GM13976 (cell line): ENCODE measurements at regions not wholly inside any gene's neighbourhood (a gene's known extent, or its start where the extent isn't known, plus 50 kb on each side); places are given as distances from the start of the nearest gene placed in this dataset.

ENCODE experiments used
- DNase-seq: peaks from one replicate; pipeline ENCODE4 v3.0.0; 2012; ENCODE audit warnings: low spot score
- in situ Hi-C: fragments of 300-500 bp; cut with MboI; formaldehyde crosslinking; loops from one replicate; pipeline ENCODE4 v1.12.0; 2022; ENCODE audit warnings: low sequenced_read_pairs, mixed read lengths, inconsistent platforms; ENCODE audit not compliant: unreplicated experiment
- TF ChIP-seq, protein P1 (sequence below): IDR thresholded peaks from 2 replicates; pipeline ENCODE4 v1.5.1; 2012; ENCODE audit warnings: borderline replicate concordance, mild to moderate bottlenecking; ENCODE audit not compliant: insufficient read depth; ENCODE audit errors: extremely low read depth, missing control alignments, control extremely low read depth

DNA sequence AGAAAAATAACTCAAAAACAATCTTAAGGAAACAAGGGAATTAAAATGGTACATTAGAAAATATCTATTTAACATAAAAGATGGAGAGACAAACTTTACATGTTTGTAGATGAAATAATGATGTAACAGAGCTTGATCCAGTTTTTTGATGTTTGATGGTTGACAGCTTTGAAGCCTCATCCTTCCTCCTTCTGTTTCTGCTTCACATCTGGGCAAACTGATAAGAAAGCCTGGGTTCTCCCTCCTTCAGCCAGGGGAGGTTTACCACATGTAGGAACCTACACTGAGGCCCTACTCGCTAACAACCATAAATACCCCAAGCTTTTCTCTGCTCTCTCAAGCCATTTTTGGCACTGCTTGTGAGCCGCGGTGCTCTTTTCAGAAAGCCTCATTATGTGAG, 82.8 kb upstream of the ZNF32 start:
- in situ Hi-C loops = no loop called here
- TF ChIP-seq, protein P1, sequence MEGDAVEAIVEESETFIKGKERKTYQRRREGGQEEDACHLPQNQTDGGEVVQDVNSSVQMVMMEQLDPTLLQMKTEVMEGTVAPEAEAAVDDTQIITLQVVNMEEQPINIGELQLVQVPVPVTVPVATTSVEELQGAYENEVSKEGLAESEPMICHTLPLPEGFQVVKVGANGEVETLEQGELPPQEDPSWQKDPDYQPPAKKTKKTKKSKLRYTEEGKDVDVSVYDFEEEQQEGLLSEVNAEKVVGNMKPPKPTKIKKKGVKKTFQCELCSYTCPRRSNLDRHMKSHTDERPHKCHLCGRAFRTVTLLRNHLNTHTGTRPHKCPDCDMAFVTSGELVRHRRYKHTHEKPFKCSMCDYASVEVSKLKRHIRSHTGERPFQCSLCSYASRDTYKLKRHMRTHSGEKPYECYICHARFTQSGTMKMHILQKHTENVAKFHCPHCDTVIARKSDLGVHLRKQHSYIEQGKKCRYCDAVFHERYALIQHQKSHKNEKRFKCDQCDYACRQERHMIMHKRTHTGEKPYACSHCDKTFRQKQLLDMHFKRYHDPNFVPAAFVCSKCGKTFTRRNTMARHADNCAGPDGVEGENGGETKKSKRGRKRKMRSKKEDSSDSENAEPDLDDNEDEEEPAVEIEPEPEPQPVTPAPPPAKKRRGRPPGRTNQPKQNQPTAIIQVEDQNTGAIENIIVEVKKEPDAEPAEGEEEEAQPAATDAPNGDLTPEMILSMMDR = no peak
- DNase-seq = no peak

DNA sequence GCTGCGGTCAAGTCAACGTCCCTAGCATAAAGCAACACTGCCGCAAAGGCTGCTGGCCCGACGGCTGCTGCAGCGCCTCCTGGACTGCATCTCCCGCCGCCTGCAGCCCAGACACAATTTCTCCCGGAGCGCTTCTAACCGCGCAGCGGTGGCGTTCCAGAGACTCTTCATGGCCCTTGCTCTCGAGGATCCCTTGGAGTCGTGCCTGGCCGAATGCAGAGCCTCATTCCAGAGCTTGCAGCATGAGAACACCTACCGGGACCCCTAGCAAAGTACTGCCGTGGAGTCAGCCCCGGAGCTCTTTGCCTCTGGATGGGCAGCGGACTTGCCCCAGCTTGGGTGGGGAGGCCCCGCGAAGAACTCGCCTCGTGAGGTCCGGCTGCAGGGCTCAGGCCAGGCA, 79.7 kb upstream of the ZNF32 start:
- TF ChIP-seq, protein P1 = no peak
- in situ Hi-C loops = no loop called here
- DNase-seq = no peak

DNA sequence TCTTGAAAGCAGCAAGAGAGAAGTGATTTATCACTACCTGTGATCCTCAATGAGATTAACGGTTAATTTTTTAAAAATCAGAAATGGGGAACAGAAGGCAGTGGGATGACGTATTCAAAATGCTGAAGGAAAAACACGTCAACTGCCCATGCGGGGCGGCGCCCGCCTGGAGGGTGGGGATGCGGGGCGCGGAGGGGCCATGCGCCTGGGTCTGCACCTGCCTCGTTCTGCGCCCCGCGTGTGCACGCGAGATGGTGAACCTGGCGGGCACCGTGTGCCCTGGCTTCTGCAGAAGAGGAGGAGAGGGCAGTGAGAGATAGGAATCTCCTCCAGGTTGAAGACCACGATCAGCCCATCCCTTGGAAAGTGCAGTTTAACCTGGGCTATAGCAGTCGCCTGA, 79.3 kb upstream of the ZNF32 start:
- no peak for DNase-seq
- TF ChIP-seq, protein P1 = no peak
- in situ Hi-C loops = no loop called here

DNA sequence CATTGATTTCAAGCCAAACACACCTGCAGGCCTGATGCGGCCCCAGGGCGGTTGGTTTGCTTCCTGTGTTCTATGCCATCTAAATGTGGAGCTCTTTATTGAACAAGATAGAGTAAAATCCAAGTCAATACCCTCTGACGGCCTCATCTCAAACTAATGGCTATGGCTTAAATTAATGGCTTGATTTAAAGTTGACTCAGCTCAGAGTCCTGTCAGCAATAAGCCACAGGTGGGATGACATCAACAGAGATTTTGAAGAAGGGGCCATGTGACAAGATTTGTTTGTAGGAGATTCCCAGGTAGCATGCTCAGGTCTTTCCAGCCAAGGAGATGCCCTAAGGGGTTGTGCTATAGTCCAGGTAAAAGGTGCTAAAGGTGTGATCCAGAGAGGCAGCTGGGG, 66.7 kb upstream of the ZNF32 start:
- TF ChIP-seq, protein P1 = no peak
- in situ Hi-C loops = no loop called here
- no peak for DNase-seq

DNA sequence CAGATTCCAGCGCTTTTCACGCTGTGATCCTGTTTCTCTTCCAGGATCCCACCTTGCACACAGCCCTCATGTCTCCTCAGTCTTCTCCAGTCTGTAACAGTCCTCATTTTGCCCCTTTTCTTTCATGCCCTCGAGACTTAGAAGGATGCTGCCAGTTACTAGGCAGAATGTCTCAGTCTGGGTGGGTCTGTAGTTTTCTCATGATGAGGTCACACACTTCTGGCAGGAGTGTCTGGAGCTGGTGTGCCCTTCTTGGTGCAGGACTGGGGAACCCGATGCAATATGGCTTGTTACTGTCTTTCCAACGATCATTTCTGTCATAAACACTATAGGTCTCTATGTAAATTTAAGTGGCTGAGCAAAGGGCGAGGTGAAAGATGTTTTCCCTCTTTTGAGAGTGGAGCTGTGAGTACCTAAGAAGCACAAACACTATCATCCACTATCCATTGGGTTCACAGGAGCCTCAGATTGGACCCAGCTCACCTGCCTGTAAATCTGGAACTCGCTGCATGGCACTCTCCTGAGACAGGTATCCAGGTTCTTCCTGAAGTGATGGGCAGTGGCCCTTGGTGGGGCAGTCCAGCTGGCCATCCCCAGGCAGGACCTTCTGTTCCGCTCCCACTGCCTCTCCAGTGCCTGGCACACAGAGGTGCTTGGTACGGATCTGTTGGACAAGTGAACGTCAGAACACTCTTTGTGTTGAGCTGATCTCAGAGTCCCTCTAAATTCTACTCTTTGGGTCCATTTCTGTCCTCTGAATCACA, 64.3 kb upstream of the ZNF32 start:
- TF ChIP-seq, protein P1 = no peak
- DNase-seq = no peak
- in situ Hi-C loops = no loop called here

DNA sequence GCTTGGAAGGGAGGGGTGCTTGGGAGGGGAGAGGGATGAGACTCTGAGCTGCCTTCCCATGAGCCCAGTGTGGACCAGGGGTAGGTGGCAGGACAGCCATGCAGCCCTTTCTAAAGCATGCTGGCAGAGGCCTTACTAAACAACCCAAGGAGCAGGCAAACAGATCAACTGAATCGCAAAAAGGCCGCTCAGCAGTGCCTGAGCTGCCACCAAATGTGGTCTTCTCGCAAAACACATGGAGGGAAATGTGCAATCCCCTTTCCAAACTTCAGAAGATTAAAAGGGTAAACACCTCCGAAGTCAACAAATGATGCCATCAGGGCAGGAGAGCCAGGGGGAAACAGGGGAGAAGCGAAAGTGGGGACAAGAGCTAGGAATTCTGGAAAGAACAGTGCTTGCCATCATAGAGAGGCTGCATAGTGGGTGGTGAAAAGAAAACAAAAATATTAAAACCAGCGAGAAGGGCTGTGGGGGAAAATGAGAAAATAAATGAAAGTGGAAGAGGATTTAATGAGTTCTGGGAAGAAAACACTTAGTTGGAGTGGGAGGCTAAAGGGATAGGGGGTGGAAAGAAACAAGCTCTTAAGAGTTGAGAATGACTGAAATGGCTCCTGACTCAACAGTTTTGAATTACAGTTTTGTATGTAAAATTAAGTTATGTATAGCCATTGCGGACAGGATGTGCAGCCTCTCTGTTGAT, 62.2 kb upstream of the ZNF32 start:
- DNase-seq = no peak
- TF ChIP-seq, protein P1 = no peak
- in situ Hi-C loops = no loop called here
